HG03354 (cell line): ENCODE measurements at regions not wholly inside any gene's neighbourhood (a gene's known extent, or its start where the extent isn't known, plus 50 kb on each side); places are given as distances from the start of the nearest gene placed in this dataset.

Experiments used
- ATAC-seq: cut with Tn5 transposase; IDR thresholded peaks from one replicate; pipeline ENCODE4 v1.9.1; 2021; ENCODE audit warnings: mild to moderate bottlenecking; ENCODE audit not compliant: unreplicated experiment, poor library complexity, severe bottlenecking

GRCh38 chr10:131792011-131792651 lies 108.7 kb upstream of the PPP2R2D start:
- no peak for ATAC-seq

GRCh38 chr10:131792809-131793208 lies 108.0 kb upstream of the PPP2R2D start:
- no peak for ATAC-seq

GRCh38 chr10:131795761-131796160 lies 105.0 kb upstream of the PPP2R2D start:
- no peak for ATAC-seq

GRCh38 chr10:131797626-131798025 lies 103.2 kb upstream of the PPP2R2D start:
- no peak for ATAC-seq

- ATAC-seq, result no peak
These were observed 101.4 kb upstream of the PPP2R2D start for GRCh38 chr10:131799429-131799828.

GRCh38 chr10:131802156-131802915 lies 98.5 kb upstream of the PPP2R2D start:
- no peak for ATAC-seq

GRCh38 chr10:131802996-131803395 lies 97.8 kb upstream of the PPP2R2D start:
- no peak for ATAC-seq

GRCh38 chr10:131803860-131804425 lies 96.9 kb upstream of the PPP2R2D start:
- ATAC-seq, result no peak

GRCh38 chr10:131804551-131805295 lies 96.1 kb upstream of the PPP2R2D start:
- no peak for ATAC-seq

- no peak for ATAC-seq
These were observed 95.1 kb upstream of the PPP2R2D start for GRCh38 chr10:131805696-131806095.

- no peak for ATAC-seq
These were observed 94.7 kb upstream of the PPP2R2D start for GRCh38 chr10:131806146-131806545.

- ATAC-seq, result no peak
These were observed 94.0 kb upstream of the PPP2R2D start for GRCh38 chr10:131806646-131807317.

- ATAC-seq, result no peak
These were observed 92.4 kb upstream of the PPP2R2D start for GRCh38 chr10:131808370-131808930.

GRCh38 chr10:131810036-131810804 lies 90.6 kb upstream of the PPP2R2D start:
- ATAC-seq, result no peak

GRCh38 chr10:131810805-131811629 lies 89.8 kb upstream of the PPP2R2D start:
- ATAC-seq, result no peak

GRCh38 chr10:131811630-131812403 lies 89.0 kb upstream of the PPP2R2D start:
- no peak for ATAC-seq
